Colon (tissue), 2 donors: ENCODE measurements at regions not wholly inside any gene's neighbourhood (a gene's known extent, or its start where the extent isn't known, plus 50 kb on each side); places are given as distances from the start of the nearest gene placed in this dataset.
"Not testable (repeated sequence)": the region's sequence is repeated elsewhere in the genome, so short reads cannot be mapped to it uniquely, and the experiment has no call there.

Experiments
- FAIRE-seq: peaks from 2 replicates; lab custom pipeline; 2012; peaks lifted over from hg19 to GRCh38; lab: Jason Lieb, UNC
- donor health status: control.
- donor health status: control.

GRCh38 chr1:30458730-30459485 lies 264.5 kb downstream of the MATN1 start:
- not testable (repeated sequence) for FAIRE-seq

GRCh38 chr1:30452925-30453324 lies 270.5 kb downstream of the MATN1 start:
- no peak for FAIRE-seq

GRCh38 chr1:30452170-30452569 lies 271.2 kb downstream of the MATN1 start:
- no peak for FAIRE-seq

GRCh38 chr1:30451532-30452125 lies 271.8 kb downstream of the MATN1 start:
- FAIRE-seq: no peak

- FAIRE-seq: no peak
These were observed 272.6 kb downstream of the MATN1 start for GRCh38 chr1:30450818-30451233.

- FAIRE-seq: no peak
These were observed 273.1 kb downstream of the MATN1 start for GRCh38 chr1:30450148-30450817.

GRCh38 chr1:30449428-30450147 lies 273.8 kb downstream of the MATN1 start:
- FAIRE-seq: no peak

- FAIRE-seq: no peak
These were observed 274.4 kb downstream of the MATN1 start for GRCh38 chr1:30449003-30449402.

GRCh38 chr1:30447701-30448100 lies 275.7 kb downstream of the MATN1 start:
- no peak for FAIRE-seq

GRCh38 chr1:30447080-30447479 lies 276.3 kb downstream of the MATN1 start:
- FAIRE-seq: no peak

GRCh38 chr1:30446508-30446907 lies 276.9 kb downstream of the MATN1 start:
- FAIRE-seq: no peak

GRCh38 chr1:30446095-30446494 lies 277.3 kb downstream of the MATN1 start:
- no peak for FAIRE-seq

- no peak for FAIRE-seq
These were observed 277.9 kb downstream of the MATN1 start for GRCh38 chr1:30445449-30445848.

GRCh38 chr1:30444850-30445249 lies 278.5 kb downstream of the MATN1 start:
- no peak for FAIRE-seq

GRCh38 chr1:30444401-30444800 lies 279.0 kb downstream of the MATN1 start:
- no peak for FAIRE-seq

GRCh38 chr1:30438274-30438673 lies 285.1 kb downstream of the MATN1 start:
- FAIRE-seq: not testable (repeated sequence)

GRCh38 chr1:30437059-30437576 lies 286.3 kb downstream of the MATN1 start:
- no peak for FAIRE-seq

GRCh38 chr1:30427545-30427944 lies 295.8 kb downstream of the MATN1 start:
- no peak for FAIRE-seq

GRCh38 chr1:30425046-30425445 lies 298.3 kb downstream of the MATN1 start:
- FAIRE-seq: no peak

- FAIRE-seq: no peak
These were observed 299.8 kb downstream of the MATN1 start for GRCh38 chr1:30423570-30423969.

GRCh38 chr1:30422251-30422650 lies 301.1 kb downstream of the MATN1 start:
- FAIRE-seq: no peak

GRCh38 chr1:30420519-30421050 lies 302.8 kb downstream of the MATN1 start:
- no peak for FAIRE-seq
